Ovary (tissue), 7 donors: ENCODE measurements at regions not wholly inside any gene's neighbourhood (a gene's known extent, or its start where the extent isn't known, plus 50 kb on each side); places are given as distances from the start of the nearest gene placed in this dataset.
"Not testable (repeated sequence)": the region's sequence is repeated elsewhere in the genome, so short reads cannot be mapped to it uniquely, and the experiment has no call there.

Experiments
- DNase-seq, 5 donors: peaks; one replicate each; pipeline ENCODE4 v3.0.0-alpha.2; 2019 to 2020
- H3K27ac ChIP-seq, 2 donors: fragments of 200-600 bp; one replicate each; pipeline versions ENCODE4 v1.5.1 to v1.8.0; 2019 to 2022
- H3K27me3 ChIP-seq: fragments of 200-600 bp; one replicate; pipeline ENCODE4 v1.8.0; 2022
- H3K36me3 ChIP-seq: fragments of 200-600 bp; sonication (generic); one replicate; pipeline ENCODE4 v1.5.1; 2019
- H3K4me1 ChIP-seq: one replicate; pipeline ENCODE4 v1.8.1; 2013; ENCODE audit warnings: mild to moderate bottlenecking, moderate library complexity; ENCODE audit not compliant: insufficient read depth
- H3K4me3 ChIP-seq: fragments of 200-600 bp; sonication (generic); one replicate; pipeline ENCODE4 v1.5.1; 2017
- H3K9me3 ChIP-seq, 2 donors: fragments of 200-600 bp in 1 of 2; sonication (generic) in 1 of 2; one replicate each; pipeline versions ENCODE4 v1.5.1 to v1.8.1; 2013 to 2019; ENCODE audit warnings: mild to moderate bottlenecking in 1 of 2, moderate library complexity in 1 of 2
- EP300 ChIP-seq: sonication (generic); formaldehyde crosslinking; IDR thresholded peaks from one replicate; pipeline ENCODE4 v1.6.1; 2017; ENCODE audit warnings: antibody characterized with exemption
- POLR2A ChIP-seq: fragments of 450-650 bp; IDR thresholded peaks from one replicate; pipeline ENCODE4 v1.6.1; 2017; ENCODE audit warnings: antibody characterized with exemption, mild to moderate bottlenecking, moderate library complexity
- WGBS, 3 donors: extraction: QIAGEN DNeasy Blood & Tissue Kit in 1 of 3; methylation state at CpG; one replicate each; pipeline versions ENCODE4 v1.1.5 to v1.1.7; 2013 to 2017; 5-methylcytosine and 5-hydroxymethylcytosine counted together
- intact Hi-C, 4 donors: fragments of 100-400 bp; cut with DNase I; formaldehyde crosslinking; loops; one replicate each; pipeline versions ENCODE4 v1.11.0 to v1.15.1; 2022 to 2023
- TF ChIP-seq, protein P1 (sequence below), 3 donors: fragments of 450-650 bp in 2 of 3; fragments of 200-600 bp in 1 of 3; IDR thresholded peaks; one replicate each; pipeline versions ENCODE4 v1.5.1 to v1.8.0; 2016 to 2022; ENCODE audit warnings: antibody characterized with exemption in 3 of 3, mild to moderate bottlenecking in 1 of 3
- donor health status: DM: no; HTN: no; CAD: no; lungs with moderate emphysema.
- donor health status: DM: no; HTN: no; CAD: no.
- donor health status: Bipolar disorder and iron deficiency.
- donor health status: DM: no; HTN: no; CAD: no.
- donor health status: DM: yes; HTN: yes; CAD: no.

DNA sequence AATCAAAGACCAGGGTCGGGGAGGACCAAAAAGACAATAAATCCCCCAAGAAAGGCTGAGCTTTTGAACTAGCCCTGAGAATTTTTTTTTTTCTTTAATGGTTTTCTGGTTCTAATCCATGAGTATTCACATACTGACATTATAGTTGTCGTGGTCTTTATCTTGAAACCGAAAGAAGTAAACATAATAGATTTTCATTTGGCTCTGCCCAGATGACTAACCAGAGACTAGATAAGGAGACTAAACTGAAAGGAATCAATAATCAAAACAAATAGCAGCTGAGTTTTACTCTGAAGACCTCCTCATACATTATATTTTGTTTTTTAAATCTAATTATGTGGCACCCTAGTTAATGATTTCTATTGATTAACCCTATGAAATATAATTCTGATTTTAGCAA, 381.4 kb downstream of the CNTN3 start:
- Histone ChIP-seq H3K4me1 (no peaks in the 10 kb centered on the region), H3K9me3 (no peaks in the 10 kb centered on the region), H3K27ac (no peak overlapping the region), H3K27me3 (no peaks in the 10 kb centered on the region), H3K36me3 (no peaks in the 10 kb centered on the region), H3K4me3 (no peak overlapping the region)
- 29 to 46% (median 33%) methylated on average over 3 of the region's 3 CpGs for WGBS, 3 donors
- intact Hi-C loops = no loop called here
- TF ChIP-seq, protein P1, sequence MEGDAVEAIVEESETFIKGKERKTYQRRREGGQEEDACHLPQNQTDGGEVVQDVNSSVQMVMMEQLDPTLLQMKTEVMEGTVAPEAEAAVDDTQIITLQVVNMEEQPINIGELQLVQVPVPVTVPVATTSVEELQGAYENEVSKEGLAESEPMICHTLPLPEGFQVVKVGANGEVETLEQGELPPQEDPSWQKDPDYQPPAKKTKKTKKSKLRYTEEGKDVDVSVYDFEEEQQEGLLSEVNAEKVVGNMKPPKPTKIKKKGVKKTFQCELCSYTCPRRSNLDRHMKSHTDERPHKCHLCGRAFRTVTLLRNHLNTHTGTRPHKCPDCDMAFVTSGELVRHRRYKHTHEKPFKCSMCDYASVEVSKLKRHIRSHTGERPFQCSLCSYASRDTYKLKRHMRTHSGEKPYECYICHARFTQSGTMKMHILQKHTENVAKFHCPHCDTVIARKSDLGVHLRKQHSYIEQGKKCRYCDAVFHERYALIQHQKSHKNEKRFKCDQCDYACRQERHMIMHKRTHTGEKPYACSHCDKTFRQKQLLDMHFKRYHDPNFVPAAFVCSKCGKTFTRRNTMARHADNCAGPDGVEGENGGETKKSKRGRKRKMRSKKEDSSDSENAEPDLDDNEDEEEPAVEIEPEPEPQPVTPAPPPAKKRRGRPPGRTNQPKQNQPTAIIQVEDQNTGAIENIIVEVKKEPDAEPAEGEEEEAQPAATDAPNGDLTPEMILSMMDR (IDR thresholded peaks at IDR 0.05) = no peak
- TF ChIP-seq EP300 (no peak), POLR2A (no peak)
- DNase-seq = no peak

DNA sequence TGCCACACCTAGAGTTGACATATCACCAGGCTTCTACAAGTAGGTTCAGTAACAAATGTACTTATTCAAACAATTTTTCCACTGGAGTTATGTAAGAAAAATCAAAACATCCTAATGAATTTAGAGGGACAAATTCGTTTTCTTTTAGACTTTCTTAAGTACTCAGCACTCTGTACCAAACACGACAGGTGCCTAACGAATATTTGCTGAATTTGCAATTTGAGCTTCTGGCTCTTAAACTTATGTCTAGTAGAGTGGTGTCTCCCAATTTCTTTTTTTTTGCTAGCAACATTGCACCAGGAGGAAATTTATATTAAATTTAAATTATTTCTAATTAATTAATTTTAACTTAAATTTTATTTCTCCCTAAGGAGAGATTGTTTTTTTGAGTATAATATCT, 397.0 kb downstream of the CNTN3 start:
- 58 to 74% (median 61%) methylated on average over 3 of the region's 3 CpGs for WGBS, 3 donors
- Histone ChIP-seq H3K27me3 (no peaks in the 10 kb centered on the region), H3K4me1 (no peaks in the 10 kb centered on the region), H3K9me3 (no peaks in the 10 kb centered on the region), H3K27ac (no peak overlapping the region), H3K4me3 (no peak overlapping the region), H3K36me3 (no peaks in the 10 kb centered on the region)
- TF ChIP-seq, protein P1 (IDR thresholded peaks at IDR 0.05) = no peak
- TF ChIP-seq EP300 = no peak
- no peak for TF ChIP-seq POLR2A
- intact Hi-C loops = no loop called here
- no peak for DNase-seq

DNA sequence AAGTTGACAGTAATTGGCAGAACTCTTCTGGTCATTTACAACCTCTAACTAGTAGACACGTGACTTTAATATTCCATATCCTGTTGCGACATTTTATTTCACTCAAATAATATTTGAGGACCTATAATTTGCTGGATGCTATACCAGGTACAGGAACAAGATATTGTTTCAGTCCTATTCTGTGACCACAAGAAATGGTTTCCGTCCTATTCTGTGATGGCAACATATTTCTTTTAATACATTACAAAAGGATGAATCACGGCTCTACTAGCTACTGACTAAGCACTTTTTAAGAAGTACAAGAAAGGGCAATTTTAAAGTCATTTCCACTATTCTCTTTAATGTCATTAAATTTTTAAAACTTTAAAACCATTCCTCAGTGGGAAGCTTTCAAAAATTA, 400.2 kb downstream of the CNTN3 start:
- Histone ChIP-seq H3K9me3 (no peaks in the 10 kb centered on the region), H3K27me3 (no peaks in the 10 kb centered on the region)

DNA sequence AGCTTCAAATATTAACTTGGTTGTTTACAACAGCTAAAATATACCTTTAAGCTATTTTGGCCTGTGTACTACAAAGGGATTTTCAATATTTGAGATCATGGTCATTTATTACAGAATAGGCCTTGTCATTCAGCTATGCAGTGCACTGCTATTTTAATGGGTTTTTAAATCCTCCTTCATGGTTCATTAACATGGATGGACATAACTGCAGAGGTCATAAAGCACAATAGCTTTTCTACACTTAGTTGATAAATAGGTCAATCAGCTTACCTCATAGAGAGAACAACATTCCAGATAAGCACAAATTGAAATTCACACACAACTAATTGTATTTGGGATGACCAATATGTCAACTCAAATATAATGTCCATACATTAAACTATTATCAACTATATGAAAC, 403.7 kb downstream of the CNTN3 start:
- no peak overlapping the region for H3K4me3 ChIP-seq
- no peak for DNase-seq
- no peak overlapping the region for H3K27ac ChIP-seq
- H3K36me3 ChIP-seq = no peaks in the 10 kb centered on the region
- H3K27me3 ChIP-seq = no peaks in the 10 kb centered on the region
- H3K4me1 ChIP-seq = no peaks in the 10 kb centered on the region
- TF ChIP-seq, protein P1 (IDR thresholded peaks at IDR 0.05) = no peak
- TF ChIP-seq POLR2A = no peak
- H3K9me3 ChIP-seq = no peaks in the 10 kb centered on the region
- intact Hi-C loops = no loop called here

More for the DNA sequence above, 400.2 kb downstream of the CNTN3 start:
- Histone ChIP-seq H3K27ac (no peak overlapping the region), H3K36me3 (no peaks in the 10 kb centered on the region), H3K4me3 (no peak overlapping the region), H3K4me1 (no peaks in the 10 kb centered on the region)
- DNase-seq = no peak
- intact Hi-C loops = no loop called here
- WGBS, 3 donors = 82 to 91% (median 84%) methylated on average over 4 of the region's 4 CpGs
- TF ChIP-seq POLR2A (no peak), EP300 (no peak)
- TF ChIP-seq, protein P1 (IDR thresholded peaks at IDR 0.05) = no peak

DNA sequence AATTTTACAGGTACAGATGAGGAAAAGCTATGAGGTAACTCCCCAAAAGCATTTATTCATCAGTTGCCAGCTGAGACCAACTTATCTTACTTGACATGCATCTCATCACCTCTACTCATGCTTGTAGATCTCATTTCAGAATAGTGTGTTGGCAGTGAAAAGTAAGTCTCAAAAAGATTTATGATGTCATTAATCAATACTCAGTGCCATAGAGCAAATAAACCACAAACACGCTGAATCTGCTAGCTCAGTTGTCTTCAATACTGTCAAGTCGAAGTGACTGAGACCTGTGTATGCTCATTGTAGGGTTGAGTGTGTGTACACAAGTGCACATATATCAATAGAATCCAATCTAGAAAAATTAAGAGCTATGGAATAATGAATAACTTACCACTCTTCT, 413.5 kb downstream of the CNTN3 start:
- Histone ChIP-seq H3K9me3 (no peaks in the 10 kb centered on the region), H3K36me3 (no peaks in the 10 kb centered on the region), H3K4me1 (no peaks in the 10 kb centered on the region), H3K4me3 (no peak overlapping the region), H3K27ac (no peak overlapping the region), H3K27me3 (no peaks in the 10 kb centered on the region)
- WGBS, 3 donors = 69 to 80% (median 79%) methylated on average over 2 of the region's 2 CpGs
- no peak for TF ChIP-seq EP300
- TF ChIP-seq, protein P1 (IDR thresholded peaks at IDR 0.05) = no peak
- no peak for TF ChIP-seq POLR2A
- intact Hi-C loops = no loop called here
- DNase-seq = no peak

DNA sequence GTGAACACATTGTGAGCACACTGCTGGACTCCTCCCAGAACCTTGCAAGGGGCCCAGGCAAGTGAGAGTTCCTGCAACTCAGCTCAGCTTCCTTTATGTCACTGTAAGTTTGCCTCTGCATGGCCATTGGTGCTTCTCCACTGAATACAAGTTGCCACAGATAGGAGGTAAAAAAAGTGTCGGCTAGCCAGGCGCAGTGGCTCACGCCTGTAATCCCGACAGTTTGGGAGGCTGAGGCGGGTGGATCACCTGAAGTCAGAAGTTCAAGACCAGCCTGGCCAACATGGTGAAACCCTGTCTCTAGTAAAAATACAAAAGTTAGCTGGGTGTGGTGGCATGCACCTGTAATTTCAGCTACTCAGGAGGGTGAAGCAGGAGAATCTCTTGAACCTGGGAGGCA, 435.8 kb downstream of the CNTN3 start:
- H3K4me3 ChIP-seq, H3K36me3 ChIP-seq, H3K27ac ChIP-seq, intact Hi-C loops, H3K4me1 ChIP-seq, H3K27me3 ChIP-seq, H3K9me3 ChIP-seq, DNase-seq: not testable (repeated sequence)
- WGBS, 3 donors = 85 to 94% (median 94%) methylated on average over 5 of the region's 5 CpGs
